ENCODE measurements at regions not wholly inside any gene's neighbourhood (a gene's known extent, or its start where the extent isn't known, plus 50 kb on each side); places are given as distances from the start of the nearest gene placed in this dataset.

- TF ChIP-seq, protein P1, sequence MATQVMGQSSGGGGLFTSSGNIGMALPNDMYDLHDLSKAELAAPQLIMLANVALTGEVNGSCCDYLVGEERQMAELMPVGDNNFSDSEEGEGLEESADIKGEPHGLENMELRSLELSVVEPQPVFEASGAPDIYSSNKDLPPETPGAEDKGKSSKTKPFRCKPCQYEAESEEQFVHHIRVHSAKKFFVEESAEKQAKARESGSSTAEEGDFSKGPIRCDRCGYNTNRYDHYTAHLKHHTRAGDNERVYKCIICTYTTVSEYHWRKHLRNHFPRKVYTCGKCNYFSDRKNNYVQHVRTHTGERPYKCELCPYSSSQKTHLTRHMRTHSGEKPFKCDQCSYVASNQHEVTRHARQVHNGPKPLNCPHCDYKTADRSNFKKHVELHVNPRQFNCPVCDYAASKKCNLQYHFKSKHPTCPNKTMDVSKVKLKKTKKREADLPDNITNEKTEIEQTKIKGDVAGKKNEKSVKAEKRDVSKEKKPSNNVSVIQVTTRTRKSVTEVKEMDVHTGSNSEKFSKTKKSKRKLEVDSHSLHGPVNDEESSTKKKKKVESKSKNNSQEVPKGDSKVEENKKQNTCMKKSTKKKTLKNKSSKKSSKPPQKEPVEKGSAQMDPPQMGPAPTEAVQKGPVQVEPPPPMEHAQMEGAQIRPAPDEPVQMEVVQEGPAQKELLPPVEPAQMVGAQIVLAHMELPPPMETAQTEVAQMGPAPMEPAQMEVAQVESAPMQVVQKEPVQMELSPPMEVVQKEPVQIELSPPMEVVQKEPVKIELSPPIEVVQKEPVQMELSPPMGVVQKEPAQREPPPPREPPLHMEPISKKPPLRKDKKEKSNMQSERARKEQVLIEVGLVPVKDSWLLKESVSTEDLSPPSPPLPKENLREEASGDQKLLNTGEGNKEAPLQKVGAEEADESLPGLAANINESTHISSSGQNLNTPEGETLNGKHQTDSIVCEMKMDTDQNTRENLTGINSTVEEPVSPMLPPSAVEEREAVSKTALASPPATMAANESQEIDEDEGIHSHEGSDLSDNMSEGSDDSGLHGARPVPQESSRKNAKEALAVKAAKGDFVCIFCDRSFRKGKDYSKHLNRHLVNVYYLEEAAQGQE (IDR thresholded peaks at IDR 0.05; ENCODE audit: low read depth): no peak
- TF ChIP-seq YY1 (IDR thresholded peaks at IDR 0.05; ENCODE audit: low read depth): no peak
- no peak for TF ChIP-seq EP300 (IDR thresholded peaks at IDR 0.05; ENCODE audit: borderline replicate concordance)
- no peak for TF ChIP-seq TCF12 (IDR thresholded peaks at IDR 0.05; ENCODE audit: low read depth)
- TF ChIP-seq TEAD4 (IDR thresholded peaks at IDR 0.05): no peak
- no peak for TF ChIP-seq ZBTB7A (IDR thresholded peaks at IDR 0.05; ENCODE audit: low read depth)
- TF ChIP-seq FOXM1 (IDR thresholded peaks at IDR 0.05; ENCODE audit: borderline replicate concordance, low read depth): no peak
- no peak for TF ChIP-seq CREB1 (IDR thresholded peaks at IDR 0.05; ENCODE audit: low read depth)
- TF ChIP-seq, protein P2, sequence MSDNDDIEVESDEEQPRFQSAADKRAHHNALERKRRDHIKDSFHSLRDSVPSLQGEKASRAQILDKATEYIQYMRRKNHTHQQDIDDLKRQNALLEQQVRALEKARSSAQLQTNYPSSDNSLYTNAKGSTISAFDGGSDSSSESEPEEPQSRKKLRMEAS (IDR thresholded peaks at IDR 0.05): no peak
Observed at GRCh38 chr11:106608677-106609076, 409.6 kb downstream of the GUCY1A2 start.

- TF ChIP-seq EP300 (IDR thresholded peaks at IDR 0.05; ENCODE audit: borderline replicate concordance) (no peak), USF1 (IDR thresholded peaks at IDR 0.05) (no peak), NFIC (IDR thresholded peaks at IDR 0.05) (no peak), CREB1 (IDR thresholded peaks at IDR 0.05; ENCODE audit: low read depth) (no peak), FOXM1 (IDR thresholded peaks at IDR 0.05; ENCODE audit: borderline replicate concordance, low read depth) (no peak), ZBTB7A (IDR thresholded peaks at IDR 0.05; ENCODE audit: low read depth) (no peak), RAD21 (IDR thresholded peaks at IDR 0.05; ENCODE audit: low read depth) (no peak)
- TF ChIP-seq, protein P1 (IDR thresholded peaks at IDR 0.05; ENCODE audit: low read depth): no peak
Observed at GRCh38 chr11:106614262-106614661, 404.0 kb downstream of the GUCY1A2 start.

GRCh38 chr11:106619320-106619990 is 398.8 kb downstream of the GUCY1A2 start:
- TF ChIP-seq, protein P1 (IDR thresholded peaks at IDR 0.05; ENCODE audit: low read depth): no peak
- TF ChIP-seq EGR1 (IDR thresholded peaks at IDR 0.05) (no peak), USF1 (IDR thresholded peaks at IDR 0.05) (no peak), YY1 (IDR thresholded peaks at IDR 0.05; ENCODE audit: low read depth) (no peak), TCF12 (IDR thresholded peaks at IDR 0.05; ENCODE audit: low read depth) (no peak), NFIC (IDR thresholded peaks at IDR 0.05) (no peak), RAD21 (IDR thresholded peaks at IDR 0.05; ENCODE audit: low read depth) (no peak), CREB1 (IDR thresholded peaks at IDR 0.05; ENCODE audit: low read depth) (no peak), EP300 (IDR thresholded peaks at IDR 0.05; ENCODE audit: borderline replicate concordance) (no peak), ZBTB7A (IDR thresholded peaks at IDR 0.05; ENCODE audit: low read depth) (no peak), CEBPB (IDR thresholded peaks at IDR 0.05) (no peak), TAF1 (IDR thresholded peaks at IDR 0.05; ENCODE audit: low read depth) (no peak), FOXM1 (IDR thresholded peaks at IDR 0.05; ENCODE audit: borderline replicate concordance, low read depth) (no peak), TEAD4 (IDR thresholded peaks at IDR 0.05) (no peak)
- TF ChIP-seq, protein P2 (IDR thresholded peaks at IDR 0.05): no peak

GRCh38 chr11:106621484-106621883 is 396.8 kb downstream of the GUCY1A2 start:
- TF ChIP-seq TAF1 (IDR thresholded peaks at IDR 0.05; ENCODE audit: low read depth) (no peak), TCF12 (IDR thresholded peaks at IDR 0.05; ENCODE audit: low read depth) (no peak), EP300 (IDR thresholded peaks at IDR 0.05; ENCODE audit: borderline replicate concordance) (no peak), TEAD4 (IDR thresholded peaks at IDR 0.05) (no peak), CEBPB (IDR thresholded peaks at IDR 0.05) (no peak), EGR1 (IDR thresholded peaks at IDR 0.05) (no peak)

All from Ishikawa (cell line).